ENCODE measurements at regions not wholly inside any gene's neighbourhood (a gene's known extent, or its start where the extent isn't known, plus 50 kb on each side); places are given as distances from the start of the nearest gene placed in this dataset.
"Not testable (repeated sequence)": the region's sequence is repeated elsewhere in the genome, so short reads cannot be mapped to it uniquely, and the experiment has no call there.

DNA sequence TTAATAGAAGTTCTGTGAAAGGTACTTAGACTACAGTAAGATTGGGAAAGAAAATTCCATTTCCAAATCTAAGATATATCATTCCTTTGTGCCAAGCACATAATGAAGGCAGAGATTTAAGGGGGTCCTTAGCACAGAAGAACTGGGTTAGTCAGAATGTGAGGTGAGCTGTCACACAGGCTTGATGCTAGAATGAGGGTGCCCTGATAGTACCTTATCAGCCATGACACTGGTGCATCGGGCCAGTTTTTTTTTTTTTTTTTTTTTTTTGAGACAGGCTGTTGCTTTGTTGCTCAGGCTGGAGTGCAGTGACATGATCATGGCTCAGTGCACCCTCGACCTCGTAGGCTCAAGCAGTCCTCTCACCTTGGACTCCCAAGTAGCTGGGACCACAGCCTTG lies 2169.6 kb upstream of the DEFB115 start:
- H3K4me1 Mint-ChIP-seq (ENCODE audit: low read depth); H3K4me3 Mint-ChIP-seq; H3K27ac Mint-ChIP-seq; H3K27me3 Mint-ChIP-seq (ENCODE audit: low read depth); DNase-seq; H3K36me3 Mint-ChIP-seq (ENCODE audit: low read depth); CTCF ChIA-PET; intact Hi-C loops (cut with micrococcal nuclease): not testable (repeated sequence)
- peaks cover 13% of the 10 kb centered on the region for H3K9me3 Mint-ChIP-seq

DNA sequence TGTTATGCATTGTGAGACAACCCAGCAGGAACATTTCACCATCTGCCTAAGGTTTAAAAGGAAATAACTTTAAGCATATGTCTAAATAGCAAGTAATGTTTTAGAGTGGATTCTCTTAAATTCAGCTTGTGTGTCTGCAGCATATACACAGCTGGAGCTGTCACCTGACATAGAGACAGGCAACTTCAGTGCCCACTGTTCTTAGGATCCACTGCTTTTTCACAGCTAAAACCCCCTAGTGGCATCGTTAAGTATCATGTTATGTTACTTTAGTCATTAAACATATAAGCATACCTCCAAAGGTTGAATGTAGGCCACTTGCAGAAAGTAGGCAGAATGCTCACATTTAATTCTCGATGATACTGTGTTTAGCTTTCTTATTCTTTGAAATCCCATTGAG lies 2169.0 kb upstream of the DEFB115 start:
- peaks cover 13% of the 10 kb centered on the region for H3K9me3 Mint-ChIP-seq
- H3K4me3 Mint-ChIP-seq; H3K36me3 Mint-ChIP-seq (ENCODE audit: low read depth); H3K27me3 Mint-ChIP-seq (ENCODE audit: low read depth); CTCF ChIA-PET; DNase-seq; H3K4me1 Mint-ChIP-seq (ENCODE audit: low read depth); intact Hi-C loops (cut with micrococcal nuclease); H3K27ac Mint-ChIP-seq: not testable (repeated sequence)

DNA sequence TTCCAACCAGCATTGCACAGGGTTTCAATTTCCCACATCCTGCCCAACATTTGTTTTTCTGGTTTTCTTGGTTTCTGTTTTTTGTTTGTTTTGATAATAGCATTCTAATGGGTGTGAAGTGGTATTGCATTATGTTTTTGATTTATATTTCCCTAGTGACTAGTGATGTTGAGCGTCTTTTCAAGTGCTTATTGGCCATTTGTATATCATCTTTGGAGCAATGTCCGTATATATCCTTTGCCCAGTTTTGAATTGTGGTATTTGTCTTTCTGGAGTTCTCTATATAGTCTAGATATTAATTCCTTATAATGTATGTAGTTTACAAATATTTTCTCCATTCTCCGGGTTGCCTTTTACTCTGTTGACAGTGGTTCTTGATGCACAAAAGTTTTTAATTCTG lies 2168.1 kb upstream of the DEFB115 start:
- CTCF ChIA-PET; H3K36me3 Mint-ChIP-seq (ENCODE audit: low read depth): not testable (repeated sequence)
- peaks cover 11% of the 10 kb centered on the region for H3K9me3 Mint-ChIP-seq

DNA sequence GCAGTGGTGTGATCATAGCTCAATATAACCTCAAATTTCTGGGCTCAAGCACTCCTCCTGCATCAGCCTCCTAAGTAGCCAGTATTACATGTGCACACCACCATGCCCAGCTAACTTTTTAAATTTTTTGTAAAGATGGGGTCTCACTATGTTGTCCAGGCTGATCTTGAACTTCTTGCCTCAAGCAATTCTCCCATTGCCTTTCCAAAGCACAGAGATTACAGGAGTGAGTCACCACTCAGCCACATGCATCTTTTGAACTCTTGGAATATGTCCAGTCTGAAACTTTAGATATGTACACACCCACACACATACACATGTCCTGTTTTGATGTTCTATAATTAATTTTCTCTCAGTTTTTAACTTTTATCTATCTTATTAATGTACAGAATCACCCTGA lies 2163.5 kb upstream of the DEFB115 start:
- H3K4me3 Mint-ChIP-seq; H3K4me1 Mint-ChIP-seq (ENCODE audit: low read depth); H3K9me3 Mint-ChIP-seq; intact Hi-C loops (cut with micrococcal nuclease); H3K36me3 Mint-ChIP-seq (ENCODE audit: low read depth); H3K27me3 Mint-ChIP-seq (ENCODE audit: low read depth); H3K27ac Mint-ChIP-seq; DNase-seq; CTCF ChIA-PET: not testable (repeated sequence)

More for the DNA sequence above, 2168.1 kb upstream of the DEFB115 start:
- H3K27me3 Mint-ChIP-seq (ENCODE audit: low read depth); H3K4me1 Mint-ChIP-seq (ENCODE audit: low read depth); H3K4me3 Mint-ChIP-seq; DNase-seq; H3K27ac Mint-ChIP-seq; intact Hi-C loops (cut with micrococcal nuclease): not testable (repeated sequence)

DNA sequence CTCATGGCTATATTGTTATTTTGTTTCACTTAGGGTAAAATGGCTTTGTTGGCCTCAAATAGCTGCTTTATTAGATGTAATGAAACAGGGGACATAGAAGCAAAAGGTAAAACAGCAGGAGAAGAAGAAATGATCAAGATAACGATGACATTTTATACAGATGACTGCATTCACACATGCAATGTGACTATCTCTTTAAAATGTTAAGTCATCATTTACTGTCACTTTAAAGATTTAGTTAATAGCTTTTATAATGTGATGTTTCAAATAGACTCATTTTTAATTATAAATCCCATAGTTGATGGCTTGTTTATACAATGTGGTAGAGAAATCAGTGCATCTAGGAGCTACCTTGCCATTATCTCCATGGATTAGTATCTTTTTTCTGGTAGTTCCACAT lies 2160.8 kb upstream of the DEFB115 start:
- H3K36me3 Mint-ChIP-seq (ENCODE audit: low read depth); H3K27me3 Mint-ChIP-seq (ENCODE audit: low read depth); H3K4me1 Mint-ChIP-seq (ENCODE audit: low read depth); intact Hi-C loops (cut with micrococcal nuclease); DNase-seq; H3K4me3 Mint-ChIP-seq; H3K9me3 Mint-ChIP-seq; CTCF ChIA-PET; H3K27ac Mint-ChIP-seq: not testable (repeated sequence)

DNA sequence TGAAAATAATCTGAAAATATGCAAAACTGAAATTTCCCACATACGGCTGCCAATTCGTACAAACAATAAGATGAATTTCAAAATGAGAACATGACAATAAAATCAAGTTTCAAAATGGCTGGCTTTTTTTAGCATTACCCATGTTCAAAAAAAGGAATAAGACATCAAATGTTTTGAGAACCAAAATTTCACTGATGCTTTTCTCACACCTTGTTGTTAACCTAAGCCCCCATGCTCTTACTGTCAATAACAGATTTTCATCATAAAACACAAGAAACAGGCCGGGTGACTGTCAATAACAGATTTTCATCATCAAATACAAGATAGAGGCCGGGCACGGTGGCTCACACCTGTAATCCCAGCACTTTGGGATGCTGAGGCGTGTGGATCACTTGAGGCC lies 2149.6 kb upstream of the DEFB115 start:
- intact Hi-C loops (cut with micrococcal nuclease); CTCF ChIA-PET; H3K4me1 Mint-ChIP-seq (ENCODE audit: low read depth); DNase-seq; H3K27ac Mint-ChIP-seq; H3K36me3 Mint-ChIP-seq (ENCODE audit: low read depth); H3K27me3 Mint-ChIP-seq (ENCODE audit: low read depth); H3K4me3 Mint-ChIP-seq: not testable (repeated sequence)
- H3K9me3 Mint-ChIP-seq = peaks cover 20% of the 10 kb centered on the region

DNA sequence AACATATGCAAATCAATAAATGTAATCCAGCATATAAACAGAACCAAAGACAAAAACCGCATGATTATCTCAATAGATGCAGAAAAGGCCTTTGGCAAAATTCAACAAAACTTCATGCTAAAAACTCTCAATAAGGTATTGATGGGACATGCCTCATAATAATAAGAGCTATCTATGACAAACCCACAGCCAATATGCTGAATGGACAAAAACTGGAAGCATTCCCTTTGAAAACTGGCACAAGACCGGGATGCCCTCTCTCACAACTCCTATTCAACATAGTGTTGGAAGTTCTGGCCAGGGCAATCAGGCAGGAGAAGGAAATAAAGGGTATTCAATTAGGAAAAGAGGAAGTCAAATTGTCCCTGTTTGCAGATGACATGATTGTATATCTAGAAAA lies 2148.1 kb upstream of the DEFB115 start:
- CTCF ChIA-PET = not testable (repeated sequence)

DNA sequence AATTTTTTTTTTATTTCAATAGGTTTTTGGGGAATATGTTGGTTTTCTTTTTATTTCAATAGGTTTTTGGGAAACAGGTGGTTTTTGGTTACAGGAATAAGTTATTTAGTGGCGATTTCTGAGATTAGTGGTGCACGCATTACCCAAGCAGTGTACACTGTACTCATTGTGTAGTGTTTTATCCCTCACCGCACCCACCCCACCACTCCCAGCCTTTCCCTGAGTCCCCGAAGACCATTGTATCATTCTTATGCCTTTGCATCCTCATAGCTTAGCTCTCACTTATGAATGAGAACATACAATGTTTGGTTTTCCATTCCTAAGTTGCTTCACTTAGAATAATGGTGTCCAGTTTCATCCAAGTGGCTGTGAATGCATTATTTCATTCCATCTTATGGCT lies 2142.4 kb upstream of the DEFB115 start:
- H3K36me3 Mint-ChIP-seq (ENCODE audit: low read depth); H3K4me3 Mint-ChIP-seq: not testable (repeated sequence)
- intact Hi-C loops (cut with micrococcal nuclease) = loop anchor here (10.0 kb wide), 1 partner anchor 750 kb away; no protein-coding TSS in a partner anchor

More for the DNA sequence above, 2148.1 kb upstream of the DEFB115 start:
- H3K36me3 Mint-ChIP-seq (ENCODE audit: low read depth); H3K27me3 Mint-ChIP-seq (ENCODE audit: low read depth); H3K4me1 Mint-ChIP-seq (ENCODE audit: low read depth); DNase-seq; H3K27ac Mint-ChIP-seq; H3K4me3 Mint-ChIP-seq; intact Hi-C loops (cut with micrococcal nuclease): not testable (repeated sequence)
- peaks cover 24% of the 10 kb centered on the region for H3K9me3 Mint-ChIP-seq

DNA sequence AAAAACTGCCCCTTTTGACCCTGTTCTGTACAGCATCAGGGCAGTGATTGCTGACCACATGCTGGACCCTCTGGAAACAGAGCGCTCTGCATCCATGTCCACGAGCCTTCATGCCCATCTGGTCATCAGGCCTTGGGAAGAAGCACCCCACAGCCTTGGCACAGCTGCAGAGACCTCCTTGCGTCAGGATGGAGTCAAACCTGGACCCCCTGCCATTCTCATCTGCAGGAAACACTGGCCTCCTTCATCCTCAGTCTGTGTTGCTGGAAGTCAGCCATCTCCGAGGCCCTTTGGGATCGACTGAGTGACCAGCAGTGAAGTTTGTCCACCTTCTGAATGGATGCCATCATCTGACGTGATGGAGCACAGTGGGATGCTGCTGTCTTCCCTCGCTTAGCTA lies 2138.3 kb upstream of the DEFB115 start:
- Mint-ChIP-seq H3K27ac (no peak overlapping the region), H3K9me3 (peaks cover 18% of the 10 kb centered on the region), H3K36me3 (ENCODE audit: low read depth) (no peaks in the 10 kb centered on the region), H3K4me3 (no peak overlapping the region), H3K4me1 (ENCODE audit: low read depth) (no peaks in the 10 kb centered on the region), H3K27me3 (ENCODE audit: low read depth) (no peaks in the 10 kb centered on the region)
- DNase-seq = no peak
- intact Hi-C loops (cut with micrococcal nuclease) = loop anchor here (10.0 kb wide), 1 partner anchor 746 kb away; no protein-coding TSS in a partner anchor
- CTCF ChIA-PET = no interaction called here

More for the DNA sequence above, 2142.4 kb upstream of the DEFB115 start:
- DNase-seq; CTCF ChIA-PET; H3K27me3 Mint-ChIP-seq (ENCODE audit: low read depth); H3K27ac Mint-ChIP-seq; H3K4me1 Mint-ChIP-seq (ENCODE audit: low read depth): not testable (repeated sequence)
- peaks cover 21% of the 10 kb centered on the region for H3K9me3 Mint-ChIP-seq

DNA sequence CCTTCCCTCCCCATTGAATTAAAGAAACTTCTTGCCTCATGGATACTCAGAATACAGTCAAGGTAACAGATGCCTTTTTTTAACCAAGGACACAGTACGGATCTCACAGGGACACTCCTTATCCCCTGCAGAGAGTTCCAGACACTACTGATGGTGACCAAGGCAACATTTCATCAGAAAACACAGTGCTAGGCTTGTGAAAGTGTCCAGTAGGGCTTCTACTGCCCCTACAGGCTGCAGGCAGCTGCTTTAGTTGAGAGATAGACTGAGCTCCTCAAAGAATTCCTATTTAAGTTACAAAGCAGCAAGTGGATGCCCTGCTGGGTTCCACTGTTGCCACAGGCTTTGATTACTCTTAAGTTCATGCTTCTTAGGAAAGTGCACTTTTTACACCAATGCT lies 2137.8 kb upstream of the DEFB115 start:
- H3K4me3 Mint-ChIP-seq; CTCF ChIA-PET; DNase-seq; H3K27me3 Mint-ChIP-seq (ENCODE audit: low read depth); H3K27ac Mint-ChIP-seq; H3K36me3 Mint-ChIP-seq (ENCODE audit: low read depth); H3K4me1 Mint-ChIP-seq (ENCODE audit: low read depth): not testable (repeated sequence)
- intact Hi-C loops (cut with micrococcal nuclease) = loop anchor here (10.0 kb wide), 1 partner anchor 745 kb away; no protein-coding TSS in a partner anchor
- H3K9me3 Mint-ChIP-seq = peaks cover 19% of the 10 kb centered on the region

DNA sequence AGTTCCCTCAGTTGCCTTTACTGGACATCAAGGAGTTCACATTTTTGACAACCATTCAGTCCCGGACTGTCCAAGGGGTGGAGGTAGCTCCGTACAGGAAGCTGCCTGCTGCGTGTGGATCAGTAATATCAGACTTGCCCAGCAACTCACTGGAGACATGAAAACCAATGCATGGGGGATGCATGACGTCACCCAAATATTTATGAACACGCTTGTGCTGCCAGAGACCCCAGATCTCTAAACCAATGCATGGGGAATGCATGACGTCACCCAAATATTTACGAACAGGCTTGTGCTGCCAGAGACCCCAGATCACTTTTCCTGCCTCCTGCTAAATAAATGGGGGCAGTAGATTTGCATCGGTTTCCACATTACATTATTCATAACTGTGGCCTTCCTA lies 2137.4 kb upstream of the DEFB115 start:
- CTCF ChIA-PET; DNase-seq; intact Hi-C loops (cut with micrococcal nuclease); H3K4me3 Mint-ChIP-seq; H3K4me1 Mint-ChIP-seq (ENCODE audit: low read depth); H3K36me3 Mint-ChIP-seq (ENCODE audit: low read depth); H3K27ac Mint-ChIP-seq; H3K27me3 Mint-ChIP-seq (ENCODE audit: low read depth): not testable (repeated sequence)
- peaks cover 20% of the 10 kb centered on the region for H3K9me3 Mint-ChIP-seq

DNA sequence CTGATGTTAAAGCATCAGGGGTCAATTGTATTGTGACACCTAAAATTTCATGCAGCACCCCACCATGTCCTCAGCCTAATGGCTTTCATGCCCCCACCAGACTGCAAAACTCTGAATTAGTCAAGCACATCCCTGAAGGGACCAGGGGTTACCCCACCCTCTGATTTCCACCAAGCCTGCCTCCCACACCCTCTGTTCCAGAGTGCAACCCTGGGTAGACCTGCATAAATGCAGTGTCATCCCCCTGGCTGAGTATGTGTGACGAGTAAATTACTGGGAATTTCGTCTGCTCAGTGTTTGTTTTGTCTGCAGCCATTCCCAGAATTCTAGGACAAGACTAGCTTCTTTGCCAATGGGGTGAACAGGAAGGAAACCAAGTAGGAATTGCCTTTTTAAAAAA lies 2136.9 kb upstream of the DEFB115 start:
- H3K4me1 Mint-ChIP-seq (ENCODE audit: low read depth); CTCF ChIA-PET; H3K27me3 Mint-ChIP-seq (ENCODE audit: low read depth); H3K27ac Mint-ChIP-seq; H3K36me3 Mint-ChIP-seq (ENCODE audit: low read depth); intact Hi-C loops (cut with micrococcal nuclease); DNase-seq; H3K4me3 Mint-ChIP-seq: not testable (repeated sequence)
- peaks cover 18% of the 10 kb centered on the region for H3K9me3 Mint-ChIP-seq

DNA sequence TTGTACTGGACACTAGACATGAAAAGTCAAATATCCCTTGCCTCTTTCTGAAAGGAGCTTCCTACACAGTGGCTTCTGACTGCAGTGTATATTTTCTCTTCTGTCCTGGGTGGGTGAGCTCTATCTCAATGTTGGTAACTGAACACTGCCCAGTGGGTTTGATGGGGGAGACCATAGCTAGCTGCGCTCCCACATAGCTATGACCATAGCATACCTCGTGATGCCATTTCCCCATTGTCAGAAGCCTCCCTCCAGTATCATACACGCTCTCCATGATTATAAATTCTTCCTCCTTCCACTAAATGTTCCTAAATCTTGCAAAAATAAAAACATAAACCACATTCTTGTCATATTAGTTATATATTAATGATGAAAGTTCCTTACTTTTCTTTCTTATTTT lies 2134.7 kb upstream of the DEFB115 start:
- CTCF ChIA-PET; H3K4me1 Mint-ChIP-seq (ENCODE audit: low read depth); H3K27me3 Mint-ChIP-seq (ENCODE audit: low read depth); H3K36me3 Mint-ChIP-seq (ENCODE audit: low read depth); H3K4me3 Mint-ChIP-seq; DNase-seq; H3K27ac Mint-ChIP-seq; intact Hi-C loops (cut with micrococcal nuclease): not testable (repeated sequence)
- peaks cover 10% of the 10 kb centered on the region for H3K9me3 Mint-ChIP-seq

DNA sequence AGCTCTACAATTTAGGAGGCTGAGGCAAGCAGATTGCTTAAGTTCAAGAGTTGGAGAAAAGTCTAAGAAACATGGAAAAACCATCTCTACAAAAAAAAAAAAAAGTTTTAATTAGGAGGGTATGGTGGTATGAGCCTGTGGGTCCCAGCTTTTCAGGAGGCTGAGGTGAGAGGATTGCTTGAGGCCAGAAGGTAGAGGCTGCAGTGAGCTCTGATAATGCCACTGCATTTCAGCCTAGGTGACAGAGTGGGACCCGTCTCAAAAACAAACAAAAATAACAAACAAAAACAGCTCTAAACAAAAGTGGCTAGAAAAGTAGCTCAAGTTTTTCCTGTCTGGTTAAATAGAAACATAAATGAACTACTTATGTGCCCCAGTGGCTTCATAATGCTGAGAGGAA lies 2133.6 kb upstream of the DEFB115 start:
- H3K36me3 Mint-ChIP-seq (ENCODE audit: low read depth) = no peaks in the 10 kb centered on the region
- H3K27ac Mint-ChIP-seq = no peak overlapping the region
- intact Hi-C loops (cut with micrococcal nuclease) = no loop called here
- CTCF ChIA-PET = interaction anchor here (0.6 kb wide), 1 partner anchor 661 kb away, joined by 6 read pairs; no protein-coding TSS in a partner anchor
- H3K9me3 Mint-ChIP-seq = peaks cover 10% of the 10 kb centered on the region
- H3K27me3 Mint-ChIP-seq (ENCODE audit: low read depth) = no peaks in the 10 kb centered on the region
- DNase-seq = no peak
- H3K4me1 Mint-ChIP-seq (ENCODE audit: low read depth) = no peaks in the 10 kb centered on the region
- no peak overlapping the region for H3K4me3 Mint-ChIP-seq
